K562 (cell line): ENCODE measurements at regions not wholly inside any gene's neighbourhood (a gene's known extent, or its start where the extent isn't known, plus 50 kb on each side); places are given as distances from the start of the nearest gene placed in this dataset.

Experiments
- HDAC3 ChIP-seq: fragments of 450-650 bp; IDR thresholded peaks from 2 replicates; pipeline ENCODE4 v1.6.1; 2018; ENCODE audit warnings: borderline replicate concordance, mild to moderate bottlenecking, moderate library complexity; ENCODE audit not compliant: partially characterized antibody
- HMG20A ChIP-seq: fragments of 450-650 bp; formaldehyde crosslinking; conservative IDR thresholded peaks from 2 replicates; pipeline ENCODE4 v1.4.0; 2020; ENCODE audit warnings: mild to moderate bottlenecking, mixed read lengths
- ZNF12 ChIP-seq: sonication (generic); formaldehyde crosslinking; IDR thresholded peaks from 2 replicates; pipeline ENCODE4 v1.4.0; 2020; ENCODE audit warnings: mild to moderate bottlenecking, missing genetic modification reagents
- ZNF239 ChIP-seq: fragments of 250-450 bp; sonication (Bioruptor Pico); IDR thresholded peaks from 2 replicates; pipeline ENCODE4 v1.4.0; 2020; ENCODE audit warnings: mild to moderate bottlenecking
- ZNF551 ChIP-seq: fragments of 250-450 bp; sonication (Bioruptor Pico); IDR thresholded peaks from 2 replicates; pipeline ENCODE4 v1.5.0; 2021; ENCODE audit warnings: mild to moderate bottlenecking, moderate library complexity
- TF ChIP-seq, protein P1 (sequence below): fragments of 450-650 bp; formaldehyde crosslinking; IDR thresholded peaks from 2 replicates; pipeline ENCODE4 v1.4.0; 2020; ENCODE audit warnings: mild to moderate bottlenecking, moderate library complexity
- TF ChIP-seq, protein P2 (sequence below): fragments of 450-650 bp; IDR thresholded peaks from 2 replicates; pipeline ENCODE4 v1.6.1; 2016; ENCODE audit warnings: antibody characterized with exemption
- TF ChIP-seq, protein P3 (sequence below), 2 experiments: fragments of 450-650 bp; IDR thresholded peaks; 2 replicates each; pipeline ENCODE4 v1.6.1; 2018; ENCODE audit warnings: mild to moderate bottlenecking in 2 of 2, low read depth in 1 of 2; ENCODE audit not compliant: partially characterized antibody in 2 of 2

DNA sequence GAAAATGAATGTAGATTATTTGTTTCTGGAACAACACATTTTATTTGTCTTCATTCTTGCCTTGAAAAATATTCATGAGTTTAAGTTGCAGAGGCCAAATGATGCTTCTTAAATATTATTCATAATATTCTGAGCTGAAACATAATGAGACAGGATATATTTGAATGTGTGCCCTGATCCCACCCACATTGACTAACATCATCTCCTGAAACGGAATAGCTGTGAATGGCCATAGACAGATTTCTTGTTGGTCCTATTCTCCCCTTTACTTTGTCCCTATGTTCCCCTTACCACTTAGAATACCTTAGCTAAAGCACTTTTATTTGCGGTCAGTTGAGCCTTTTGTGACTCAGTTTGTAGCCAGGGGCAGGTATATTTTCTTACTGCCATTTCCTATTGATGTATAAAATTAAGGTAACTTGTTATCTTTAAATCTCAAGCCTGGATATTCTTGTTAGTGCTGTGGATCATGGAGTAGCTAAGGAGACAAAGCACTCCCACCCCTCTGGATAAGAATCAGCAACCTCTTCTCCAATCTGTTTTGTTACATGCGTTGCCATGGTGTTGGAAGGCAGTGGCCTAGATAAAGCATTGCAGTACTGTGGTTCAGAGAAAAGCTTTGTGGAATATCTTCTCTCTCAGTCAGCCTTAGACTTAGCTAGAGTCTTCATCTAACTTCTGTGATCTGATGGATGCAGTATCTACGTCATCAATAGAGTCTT lies 478.5 kb upstream of the DEPDC1 start (continued):
- no peak for TF ChIP-seq ZNF12 (CRISPR knock-in tag)
- TF ChIP-seq HDAC3 = no peak
- TF ChIP-seq HMG20A = no peak
- TF ChIP-seq ZNF239 = no peak
- TF ChIP-seq, protein P1, sequence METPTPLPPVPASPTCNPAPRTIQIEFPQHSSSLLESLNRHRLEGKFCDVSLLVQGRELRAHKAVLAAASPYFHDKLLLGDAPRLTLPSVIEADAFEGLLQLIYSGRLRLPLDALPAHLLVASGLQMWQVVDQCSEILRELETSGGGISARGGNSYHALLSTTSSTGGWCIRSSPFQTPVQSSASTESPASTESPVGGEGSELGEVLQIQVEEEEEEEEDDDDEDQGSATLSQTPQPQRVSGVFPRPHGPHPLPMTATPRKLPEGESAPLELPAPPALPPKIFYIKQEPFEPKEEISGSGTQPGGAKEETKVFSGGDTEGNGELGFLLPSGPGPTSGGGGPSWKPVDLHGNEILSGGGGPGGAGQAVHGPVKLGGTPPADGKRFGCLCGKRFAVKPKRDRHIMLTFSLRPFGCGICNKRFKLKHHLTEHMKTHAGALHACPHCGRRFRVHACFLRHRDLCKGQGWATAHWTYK (CRISPR knock-in tag) = no peak
- no peak for TF ChIP-seq ZNF551 (CRISPR knock-in tag)
- TF ChIP-seq, protein P2, sequence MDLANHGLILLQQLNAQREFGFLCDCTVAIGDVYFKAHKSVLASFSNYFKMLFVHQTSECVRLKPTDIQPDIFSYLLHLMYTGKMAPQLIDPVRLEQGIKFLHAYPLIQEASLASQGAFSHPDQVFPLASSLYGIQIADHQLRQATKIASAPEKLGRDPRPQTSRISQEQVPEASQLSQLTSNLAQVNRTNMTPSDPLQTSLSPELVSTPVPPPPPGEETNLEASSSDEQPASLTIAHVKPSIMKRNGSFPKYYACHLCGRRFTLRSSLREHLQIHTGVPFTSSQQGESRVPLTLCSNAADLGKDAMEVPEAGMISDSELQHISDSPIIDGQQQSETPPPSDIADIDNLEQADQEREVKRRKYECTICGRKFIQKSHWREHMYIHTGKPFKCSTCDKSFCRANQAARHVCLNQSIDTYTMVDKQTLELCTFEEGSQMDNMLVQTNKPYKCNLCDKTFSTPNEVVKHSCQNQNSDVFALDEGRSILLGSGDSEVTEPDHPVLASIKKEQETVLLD = no peak
- TF ChIP-seq, protein P3, sequence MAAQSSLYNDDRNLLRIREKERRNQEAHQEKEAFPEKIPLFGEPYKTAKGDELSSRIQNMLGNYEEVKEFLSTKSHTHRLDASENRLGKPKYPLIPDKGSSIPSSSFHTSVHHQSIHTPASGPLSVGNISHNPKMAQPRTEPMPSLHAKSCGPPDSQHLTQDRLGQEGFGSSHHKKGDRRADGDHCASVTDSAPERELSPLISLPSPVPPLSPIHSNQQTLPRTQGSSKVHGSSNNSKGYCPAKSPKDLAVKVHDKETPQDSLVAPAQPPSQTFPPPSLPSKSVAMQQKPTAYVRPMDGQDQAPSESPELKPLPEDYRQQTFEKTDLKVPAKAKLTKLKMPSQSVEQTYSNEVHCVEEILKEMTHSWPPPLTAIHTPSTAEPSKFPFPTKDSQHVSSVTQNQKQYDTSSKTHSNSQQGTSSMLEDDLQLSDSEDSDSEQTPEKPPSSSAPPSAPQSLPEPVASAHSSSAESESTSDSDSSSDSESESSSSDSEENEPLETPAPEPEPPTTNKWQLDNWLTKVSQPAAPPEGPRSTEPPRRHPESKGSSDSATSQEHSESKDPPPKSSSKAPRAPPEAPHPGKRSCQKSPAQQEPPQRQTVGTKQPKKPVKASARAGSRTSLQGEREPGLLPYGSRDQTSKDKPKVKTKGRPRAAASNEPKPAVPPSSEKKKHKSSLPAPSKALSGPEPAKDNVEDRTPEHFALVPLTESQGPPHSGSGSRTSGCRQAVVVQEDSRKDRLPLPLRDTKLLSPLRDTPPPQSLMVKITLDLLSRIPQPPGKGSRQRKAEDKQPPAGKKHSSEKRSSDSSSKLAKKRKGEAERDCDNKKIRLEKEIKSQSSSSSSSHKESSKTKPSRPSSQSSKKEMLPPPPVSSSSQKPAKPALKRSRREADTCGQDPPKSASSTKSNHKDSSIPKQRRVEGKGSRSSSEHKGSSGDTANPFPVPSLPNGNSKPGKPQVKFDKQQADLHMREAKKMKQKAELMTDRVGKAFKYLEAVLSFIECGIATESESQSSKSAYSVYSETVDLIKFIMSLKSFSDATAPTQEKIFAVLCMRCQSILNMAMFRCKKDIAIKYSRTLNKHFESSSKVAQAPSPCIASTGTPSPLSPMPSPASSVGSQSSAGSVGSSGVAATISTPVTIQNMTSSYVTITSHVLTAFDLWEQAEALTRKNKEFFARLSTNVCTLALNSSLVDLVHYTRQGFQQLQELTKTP (IDR thresholded peaks at IDR 0.05; ENCODE audit: low read depth in 1 of 2, partially characterized antibody in 2 of 2) = no peak
